ENCODE measurements at regions not wholly inside any gene's neighbourhood (a gene's known extent, or its start where the extent isn't known, plus 50 kb on each side); places are given as distances from the start of the nearest gene placed in this dataset.

- Histone ChIP-seq H3K36me3 (no peaks in the 10 kb centered on the region), H3K9me3 (peaks cover 0 to 13% (median 9%) of the 10 kb centered on the region in 3 donors), H3K27me3 (peaks cover 3 to 93% of the 10 kb centered on the region in 2 donors), H3K27ac (no peak overlapping the region), H3K4me1 (no peaks in the 10 kb centered on the region), H3K4me3 (no peak overlapping the region)
- no peak for TF ChIP-seq CTCF (IDR thresholded peaks at IDR 0.05)
- intact Hi-C loops (cut with DNase I; ENCODE audit: low total_unique reads): no loop called here
- DNase-seq: no peak
These were observed 154.4 kb upstream of the FOXF1 start for GRCh38 chr16:86355951-86356350.

- H3K27ac ChIP-seq: no peak overlapping the region
- no peak for TF ChIP-seq CTCF (IDR thresholded peaks at IDR 0.05)
- no peak for DNase-seq
- no peaks in the 10 kb centered on the region for H3K36me3 ChIP-seq
- intact Hi-C loops (cut with DNase I; ENCODE audit: low total_unique reads): no loop called here
- no peak overlapping the region for H3K4me3 ChIP-seq
- peaks cover 3 to 92% of the 10 kb centered on the region in 2 donors for H3K27me3 ChIP-seq
- peaks cover 0 to 13% (median 9%) of the 10 kb centered on the region in 3 donors for H3K9me3 ChIP-seq
- no peaks in the 10 kb centered on the region for H3K4me1 ChIP-seq
These were observed 153.5 kb upstream of the FOXF1 start for GRCh38 chr16:86356804-86357203.

GRCh38 chr16:86357303-86357702, 153.0 kb upstream of the FOXF1 start:
- no peak for DNase-seq
- Histone ChIP-seq H3K4me3 (no peak overlapping the region), H3K27ac (no peak overlapping the region), H3K27me3 (peaks cover 3 to 92% of the 10 kb centered on the region in 2 donors), H3K9me3 (peaks cover 0 to 13% (median 9%) of the 10 kb centered on the region in 3 donors), H3K4me1 (no peaks in the 10 kb centered on the region), H3K36me3 (no peaks in the 10 kb centered on the region)
- TF ChIP-seq CTCF (IDR thresholded peaks at IDR 0.05): no peak
- intact Hi-C loops (cut with DNase I; ENCODE audit: low total_unique reads): no loop called here

GRCh38 chr16:86357950-86358349, 152.4 kb upstream of the FOXF1 start:
- no peak for DNase-seq
- Histone ChIP-seq H3K9me3 (peaks cover 0 to 13% (median 9%) of the 10 kb centered on the region in 3 donors), H3K4me1 (no peaks in the 10 kb centered on the region), H3K36me3 (no peaks in the 10 kb centered on the region), H3K27me3 (peaks cover 3 to 88% of the 10 kb centered on the region in 2 donors), H3K27ac (no peak overlapping the region), H3K4me3 (no peak overlapping the region)
- intact Hi-C loops (cut with DNase I; ENCODE audit: low total_unique reads): no loop called here
- no peak for TF ChIP-seq CTCF (IDR thresholded peaks at IDR 0.05)

GRCh38 chr16:86359571-86359970, 150.8 kb upstream of the FOXF1 start:
- Histone ChIP-seq H3K4me3 (no peak overlapping the region), H3K27me3 (peaks cover 0 to 79% of the 10 kb centered on the region in 2 donors), H3K9me3 (peaks cover 0 to 13% (median 9%) of the 10 kb centered on the region in 3 donors), H3K27ac (no peak overlapping the region), H3K36me3 (no peaks in the 10 kb centered on the region), H3K4me1 (no peaks in the 10 kb centered on the region)
- no peak for DNase-seq
- TF ChIP-seq CTCF (IDR thresholded peaks at IDR 0.05): no peak
- intact Hi-C loops (cut with DNase I; ENCODE audit: low total_unique reads): no loop called here
